ENCODE measurements at regions not wholly inside any gene's neighbourhood (a gene's known extent, or its start where the extent isn't known, plus 50 kb on each side); places are given as distances from the start of the nearest gene placed in this dataset.

GRCh38 chr2:120985997-120986651 is 250.5 kb downstream of the GLI2 start:
- TF ChIP-seq CTCF (IDR thresholded peaks at IDR 0.05), result no peak
- no peak for TF ChIP-seq POLR2A (IDR thresholded peaks at IDR 0.05)
